Astrocyte (in vitro differentiated cells and primary cell): ENCODE measurements at regions not wholly inside any gene's neighbourhood (a gene's known extent, or its start where the extent isn't known, plus 50 kb on each side); places are given as distances from the start of the nearest gene placed in this dataset.

ENCODE experiments used
- CTCF ChIP-seq: IDR thresholded peaks from 2 replicates; pipeline ENCODE4 v1.5.1; 2011; ENCODE audit warnings: low read depth, mild to moderate bottlenecking, inconsistent platforms, low read length, moderate library complexity; ENCODE audit not compliant: insufficient read depth
- EZH2 ChIP-seq: IDR thresholded peaks from 2 replicates; pipeline ENCODE4 v1.6.1; 2012; ENCODE audit warnings: mild to moderate bottlenecking, low read length, inconsistent platforms; ENCODE audit not compliant: insufficient read depth

- TF ChIP-seq CTCF (no peak), EZH2 (no peak)
Observed at GRCh38 chr14:61885203-61885961, 123.2 kb downstream of the SNAPC1 start.
